Left lung (tissue), 4 donors: ENCODE measurements at regions not wholly inside any gene's neighbourhood (a gene's known extent, or its start where the extent isn't known, plus 50 kb on each side); places are given as distances from the start of the nearest gene placed in this dataset.

ENCODE experiments used
- ATAC-seq: fragments of 200-7000 bp; cut with Tn5 transposase; one replicate; pipeline ENCODE4 v1.9.1; 2020; ENCODE audit warnings: moderate library complexity
- DNase-seq, 4 donors: peaks; one replicate each; pipeline ENCODE4 v3.0.0-alpha.2; 2013 to 2020
- H3K27ac ChIP-seq, 2 donors: fragments of 200-600 bp; sonication (generic) in 1 of 2; one replicate each; pipeline versions ENCODE4 v1.5.0 to v1.8.0; 2020 to 2021
- H3K27me3 ChIP-seq, 2 donors: fragments of 200-600 bp; sonication (generic) in 1 of 2; one replicate each; pipeline versions ENCODE4 v1.5.0 to v1.8.0; 2020 to 2021
- H3K36me3 ChIP-seq, 2 donors: fragments of 200-600 bp; sonication (generic) in 1 of 2; one replicate each; pipeline versions ENCODE4 v1.5.0 to v1.8.0; 2020 to 2021
- H3K4me1 ChIP-seq, 2 donors: fragments of 200-600 bp; one replicate each; pipeline ENCODE4 v1.8.0; 2021
- H3K4me3 ChIP-seq, 2 donors: fragments of 200-600 bp; sonication (generic) in 1 of 2; one replicate each; pipeline versions ENCODE4 v1.5.0 to v1.8.0; 2020 to 2021; ENCODE audit warnings: mild to moderate bottlenecking in 1 of 2
- H3K9me3 ChIP-seq, 2 donors: fragments of 200-600 bp; sonication (generic) in 1 of 2; one replicate each; pipeline versions ENCODE4 v1.5.0 to v1.8.0; 2020 to 2021
- CTCF ChIP-seq, 2 donors: fragments of 200-600 bp; sonication (generic) in 1 of 2; IDR thresholded peaks; one replicate each; pipeline versions ENCODE4 v1.5.0 to v1.8.0; 2021; ENCODE audit warnings: antibody characterized with exemption in 2 of 2
- intact Hi-C, 2 donors: fragments of 100-400 bp; cut with DNase I; formaldehyde crosslinking; loops; one replicate each; pipeline versions ENCODE4 v1.11.2 to v1.14.2; 2022
- donor health status: DM: no; HTN: yes; CAD: no.
- donor health status: DM: no; HTN: no; CAD: no.

GRCh38 chr4:143782521-143782920, 82.0 kb upstream of the FREM3 start:
- no peak for TF ChIP-seq CTCF (IDR thresholded peaks at IDR 0.05)
- H3K36me3 ChIP-seq = no peaks in the 10 kb centered on the region
- no peaks in the 10 kb centered on the region for H3K27me3 ChIP-seq
- ATAC-seq = no peak
- no peak overlapping the region for H3K27ac ChIP-seq
- no peak overlapping the region for H3K4me3 ChIP-seq
- peaks cover 0 to 10% of the 10 kb centered on the region in 2 donors for H3K9me3 ChIP-seq
- no peak for DNase-seq
- no peaks in the 10 kb centered on the region for H3K4me1 ChIP-seq
- intact Hi-C loops = no loop called here

GRCh38 chr4:143773998-143774895, 73.8 kb upstream of the FREM3 start:
- intact Hi-C loops = no loop called here
- Histone ChIP-seq H3K27me3 (no peaks in the 10 kb centered on the region), H3K27ac (no peak overlapping the region), H3K4me3 (no peak overlapping the region), H3K36me3 (no peaks in the 10 kb centered on the region), H3K9me3 (no peaks in the 10 kb centered on the region), H3K4me1 (no peaks in the 10 kb centered on the region)
- DNase-seq = peak in 3 of 4 donors; percentile 2 to 35 (median 20)
- peak; percentile 47 to 48 for TF ChIP-seq CTCF (IDR thresholded peaks at IDR 0.05)
- ATAC-seq = peak; percentile 99

GRCh38 chr4:143771269-143771668, 70.8 kb upstream of the FREM3 start:
- Histone ChIP-seq H3K9me3 (no peaks in the 10 kb centered on the region), H3K27ac (no peak overlapping the region), H3K4me3 (no peak overlapping the region), H3K27me3 (no peaks in the 10 kb centered on the region), H3K36me3 (no peaks in the 10 kb centered on the region), H3K4me1 (no peaks in the 10 kb centered on the region)
- TF ChIP-seq CTCF (IDR thresholded peaks at IDR 0.05) = no peak
- ATAC-seq = no peak
- intact Hi-C loops = no loop called here
- DNase-seq = no peak

- H3K36me3 ChIP-seq = no peaks in the 10 kb centered on the region
- no peaks in the 10 kb centered on the region for H3K9me3 ChIP-seq
- ATAC-seq (peak; percentile 81), DNase-seq (no peak)
- TF ChIP-seq CTCF (IDR thresholded peaks at IDR 0.05) = no peak
- H3K27ac ChIP-seq = no peak overlapping the region
- no peaks in the 10 kb centered on the region for H3K4me1 ChIP-seq
- intact Hi-C loops = no loop called here
- H3K4me3 ChIP-seq = no peak overlapping the region
- no peaks in the 10 kb centered on the region for H3K27me3 ChIP-seq
Observed at GRCh38 chr4:143768007-143768591, 67.6 kb upstream of the FREM3 start.

- Histone ChIP-seq H3K27me3 (no peaks in the 10 kb centered on the region), H3K27ac (no peak overlapping the region), H3K4me3 (no peak overlapping the region), H3K4me1 (no peaks in the 10 kb centered on the region), H3K9me3 (no peaks in the 10 kb centered on the region), H3K36me3 (no peaks in the 10 kb centered on the region)
- TF ChIP-seq CTCF (IDR thresholded peaks at IDR 0.05) = no peak
- intact Hi-C loops = no loop called here
- ATAC-seq (no peak), DNase-seq (no peak)
Observed at GRCh38 chr4:143763587-143763986, 63.1 kb upstream of the FREM3 start.
